Retinal pigment epithelial cell (primary cell): ENCODE measurements at regions not wholly inside any gene's neighbourhood (a gene's known extent, or its start where the extent isn't known, plus 50 kb on each side); places are given as distances from the start of the nearest gene placed in this dataset.

Experiments
- DNase-seq: peaks from one replicate; pipeline ENCODE4 v3.0.0-alpha.2; 2010; ENCODE audit warnings: low read depth
- H3K4me3 ChIP-seq: 2 replicates; pipeline ENCODE4 v1.5.1; 2011; ENCODE audit warnings: mild to moderate bottlenecking, low read length, control low read depth, moderate library complexity
- TF ChIP-seq, protein P1 (sequence below): conservative IDR thresholded peaks from 2 replicates; pipeline ENCODE4 v1.5.1; 2011; ENCODE audit warnings: low read depth, low read length, control low read depth, inconsistent platforms

GRCh38 chr1:106494646-106495045 lies 561.8 kb upstream of the PRMT6 start:
- DNase-seq = no peak
- TF ChIP-seq, protein P1, sequence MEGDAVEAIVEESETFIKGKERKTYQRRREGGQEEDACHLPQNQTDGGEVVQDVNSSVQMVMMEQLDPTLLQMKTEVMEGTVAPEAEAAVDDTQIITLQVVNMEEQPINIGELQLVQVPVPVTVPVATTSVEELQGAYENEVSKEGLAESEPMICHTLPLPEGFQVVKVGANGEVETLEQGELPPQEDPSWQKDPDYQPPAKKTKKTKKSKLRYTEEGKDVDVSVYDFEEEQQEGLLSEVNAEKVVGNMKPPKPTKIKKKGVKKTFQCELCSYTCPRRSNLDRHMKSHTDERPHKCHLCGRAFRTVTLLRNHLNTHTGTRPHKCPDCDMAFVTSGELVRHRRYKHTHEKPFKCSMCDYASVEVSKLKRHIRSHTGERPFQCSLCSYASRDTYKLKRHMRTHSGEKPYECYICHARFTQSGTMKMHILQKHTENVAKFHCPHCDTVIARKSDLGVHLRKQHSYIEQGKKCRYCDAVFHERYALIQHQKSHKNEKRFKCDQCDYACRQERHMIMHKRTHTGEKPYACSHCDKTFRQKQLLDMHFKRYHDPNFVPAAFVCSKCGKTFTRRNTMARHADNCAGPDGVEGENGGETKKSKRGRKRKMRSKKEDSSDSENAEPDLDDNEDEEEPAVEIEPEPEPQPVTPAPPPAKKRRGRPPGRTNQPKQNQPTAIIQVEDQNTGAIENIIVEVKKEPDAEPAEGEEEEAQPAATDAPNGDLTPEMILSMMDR = no peak
- no peak overlapping the region for H3K4me3 ChIP-seq

GRCh38 chr1:106498238-106498637 lies 558.2 kb upstream of the PRMT6 start:
- TF ChIP-seq, protein P1 = no peak
- H3K4me3 ChIP-seq = no peak overlapping the region
- no peak for DNase-seq

- DNase-seq = no peak
- H3K4me3 ChIP-seq = no peak overlapping the region
- TF ChIP-seq, protein P1 = no peak
These were observed 553.8 kb upstream of the PRMT6 start for GRCh38 chr1:106502659-106503058.

DNA sequence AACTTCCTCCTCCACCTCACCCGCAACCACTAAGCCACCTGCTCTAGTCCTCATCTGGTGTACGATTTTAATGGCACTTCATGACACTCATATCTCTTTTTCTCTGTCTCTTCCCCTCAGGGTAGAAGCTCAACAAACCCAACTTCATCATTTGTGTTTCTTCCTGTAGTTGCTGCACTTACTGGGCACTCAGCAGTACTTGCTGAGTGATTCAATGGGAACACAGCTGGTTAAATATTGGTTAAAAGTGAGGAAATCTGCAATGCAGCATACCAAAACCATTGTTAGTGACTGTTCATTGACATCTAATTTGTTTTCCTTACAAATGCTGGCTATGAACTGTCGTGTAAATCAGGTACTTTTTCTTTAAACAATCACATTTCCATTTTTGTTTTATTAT lies 541.1 kb upstream of the PRMT6 start:
- no peak overlapping the region for H3K4me3 ChIP-seq
- no peak for DNase-seq
- TF ChIP-seq, protein P1 = no peak

DNA sequence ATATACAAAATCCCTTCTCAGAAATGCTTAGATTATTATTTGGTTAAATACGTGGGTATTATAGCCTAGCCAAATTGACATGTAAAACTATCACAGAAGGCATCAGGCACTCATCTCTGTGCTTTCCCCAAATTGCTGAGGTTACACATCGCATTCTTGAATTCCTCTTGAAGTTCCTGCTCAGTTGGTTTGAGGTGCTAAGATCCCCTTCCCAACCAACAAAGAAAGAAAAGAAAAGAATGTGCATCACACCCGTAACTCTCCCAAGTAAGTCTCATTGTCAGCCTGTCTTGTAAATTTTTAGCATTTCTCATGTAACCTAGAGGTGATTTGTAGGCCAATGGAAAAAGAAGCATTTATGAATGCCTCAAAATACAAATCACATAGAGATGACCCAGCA lies 539.2 kb upstream of the PRMT6 start:
- DNase-seq = no peak
- TF ChIP-seq, protein P1 = no peak
- H3K4me3 ChIP-seq = no peak overlapping the region

DNA sequence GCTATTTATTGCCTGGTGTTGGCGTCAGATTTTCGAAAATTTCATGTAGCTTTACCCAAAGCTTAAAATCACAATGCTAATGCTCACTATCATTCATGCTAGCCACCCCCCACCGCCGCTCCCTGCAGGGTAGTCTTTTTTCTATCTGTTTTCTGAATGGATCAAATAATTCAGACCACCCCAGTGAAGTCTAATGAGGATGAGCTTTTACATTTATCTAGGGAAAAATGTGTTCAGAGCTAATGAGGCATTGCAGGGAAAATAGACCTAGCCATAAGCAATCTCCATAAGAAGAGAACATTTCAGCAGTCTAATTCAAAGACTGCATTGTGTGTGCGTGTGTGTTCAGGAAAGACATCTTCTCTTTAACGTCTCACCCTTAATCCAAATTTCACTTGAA lies 533.0 kb upstream of the PRMT6 start:
- H3K4me3 ChIP-seq = no peak overlapping the region
- no peak for DNase-seq
- TF ChIP-seq, protein P1 = no peak

- DNase-seq = no peak
- TF ChIP-seq, protein P1 = no peak
- H3K4me3 ChIP-seq = no peak overlapping the region
These were observed 531.8 kb upstream of the PRMT6 start for GRCh38 chr1:106524631-106525030.
